ENCODE measurements at regions not wholly inside any gene's neighbourhood (a gene's known extent, or its start where the extent isn't known, plus 50 kb on each side); places are given as distances from the start of the nearest gene placed in this dataset.

- Histone ChIP-seq H2BK15ac (ENCODE audit: low read length) (no peak overlapping the region), H2BK120ac (ENCODE audit: low read depth, low read length) (no peak overlapping the region), H3K4me1 (ENCODE audit: control insufficient read depth in 2 of 2, insufficient read depth in 1 of 2, low read depth in 1 of 2, low read length in 2 of 2) (no peaks in the 10 kb centered on the region), H3K4me2 (ENCODE audit: insufficient read depth, low read length, poor library complexity, severe bottlenecking) (no peak overlapping the region), H3K79me1 (ENCODE audit: low read depth, low read length) (no peaks in the 10 kb centered on the region), H4K8ac (ENCODE audit: low read depth, low read length) (no peak overlapping the region), H2BK5ac (ENCODE audit: low read length) (no peak overlapping the region), H3K27me3 (ENCODE audit: control insufficient read depth in 3 of 3, insufficient read depth in 3 of 3, low read depth in 1 of 3, low read length in 3 of 3) (peaks cover 0 to 3% (median 0%) of the 10 kb centered on the region in 3 experiments), H2AFZ (ENCODE audit: low read length) (no peak overlapping the region), H3K27ac (replicated peaks; ENCODE audit: low read length) (no peak overlapping the region), H3K36me3 (replicated peaks in 1 of 2; ENCODE audit: control insufficient read depth in 2 of 2, insufficient read depth in 2 of 2, low read length in 2 of 2) (no peaks in the 10 kb centered on the region), H3K18ac (ENCODE audit: low read length) (no peak overlapping the region), H2AK5ac (ENCODE audit: low read depth, low read length) (no peak overlapping the region), H3K9me3 (replicated peaks in 1 of 2; ENCODE audit: control insufficient read depth in 2 of 2, insufficient read depth in 1 of 2, low read depth in 1 of 2, low read length in 2 of 2) (no peaks in the 10 kb centered on the region), H3K9ac (ENCODE audit: low read depth, low read length, poor library complexity) (no peak overlapping the region), H2BK12ac (ENCODE audit: low read length) (no peak overlapping the region), H3K23ac (ENCODE audit: low read depth, low read length, poor library complexity) (no peak overlapping the region), H4K91ac (ENCODE audit: low read depth, low read length, poor library complexity) (no peak overlapping the region), H3K4me3 (ENCODE audit: low read length in 2 of 2) (no peak overlapping the region), H3K14ac (ENCODE audit: low read length) (no peak overlapping the region), H3K4ac (ENCODE audit: low read length) (no peak overlapping the region)
- no peak for DNase-seq (ENCODE audit: low spot score)
- WGBS, 2 donors (ENCODE audit: extremely low coverage in 2 of 2, insufficient read length in 2 of 2, insufficient replicate concordance in 1 of 2): no CpG with 5 or more reads among the region's 3 CpGs
Observed at GRCh38 chr6:40732878-40733277, 145.7 kb upstream of the LRFN2 start.

DNA sequence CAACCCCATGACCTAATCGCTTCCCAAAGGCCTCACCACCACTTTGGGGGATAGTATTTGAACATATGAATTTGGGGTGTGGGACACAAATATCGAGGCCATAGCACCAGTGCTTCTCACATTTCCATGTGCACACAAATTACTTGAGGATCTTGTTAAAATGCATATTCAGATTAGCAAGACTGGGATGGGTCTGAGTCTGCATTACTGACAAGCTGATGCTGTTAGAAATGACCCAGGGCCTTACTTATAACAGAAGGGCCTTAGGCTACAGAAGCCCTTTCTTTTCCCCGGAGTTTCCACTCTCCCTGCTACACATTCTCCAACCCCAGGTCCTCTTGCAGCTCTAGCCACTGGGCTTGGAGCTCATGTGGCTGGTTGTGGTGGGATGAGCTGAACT lies 141.5 kb upstream of the LRFN2 start:
- no peak overlapping the region for H3K9ac ChIP-seq (ENCODE audit: low read depth, low read length, poor library complexity)
- no peak overlapping the region for H4K8ac ChIP-seq (ENCODE audit: low read depth, low read length)
- H3K36me3 ChIP-seq (replicated peaks in 1 of 2; ENCODE audit: control insufficient read depth in 2 of 2, insufficient read depth in 2 of 2, low read length in 2 of 2): no peaks in the 10 kb centered on the region
- no peak for DNase-seq (ENCODE audit: low spot score)
- H4K91ac ChIP-seq (ENCODE audit: low read depth, low read length, poor library complexity): no peak overlapping the region
- no peak overlapping the region for H3K4ac ChIP-seq (ENCODE audit: low read length)
- H2AFZ ChIP-seq (ENCODE audit: low read length): no peak overlapping the region
- H2BK5ac ChIP-seq (ENCODE audit: low read length): no peak overlapping the region
- peaks cover 0 to 3% (median 0%) of the 10 kb centered on the region in 3 experiments for H3K27me3 ChIP-seq (ENCODE audit: control insufficient read depth in 3 of 3, insufficient read depth in 3 of 3, low read depth in 1 of 3, low read length in 3 of 3)
- no peaks in the 10 kb centered on the region for H3K9me3 ChIP-seq (replicated peaks in 1 of 2; ENCODE audit: control insufficient read depth in 2 of 2, insufficient read depth in 1 of 2, low read depth in 1 of 2, low read length in 2 of 2)
- H3K4me1 ChIP-seq (ENCODE audit: control insufficient read depth in 2 of 2, insufficient read depth in 1 of 2, low read depth in 1 of 2, low read length in 2 of 2): peaks cover 0 to 2% of the 10 kb centered on the region in 2 donors
- no peak overlapping the region for H3K4me3 ChIP-seq (ENCODE audit: low read length in 2 of 2)
- no peak overlapping the region for H3K27ac ChIP-seq (replicated peaks; ENCODE audit: low read length)
- no peak overlapping the region for H3K18ac ChIP-seq (ENCODE audit: low read length)
- H3K14ac ChIP-seq (ENCODE audit: low read length): no peak overlapping the region
- H2AK5ac ChIP-seq (ENCODE audit: low read depth, low read length): no peak overlapping the region
- H2BK12ac ChIP-seq (ENCODE audit: low read length): no peak overlapping the region
- no peak overlapping the region for H3K4me2 ChIP-seq (ENCODE audit: insufficient read depth, low read length, poor library complexity, severe bottlenecking)
- no peak overlapping the region for H2BK15ac ChIP-seq (ENCODE audit: low read length)
- no peak overlapping the region for H2BK120ac ChIP-seq (ENCODE audit: low read depth, low read length)
- no CpG with 5 or more reads among the region's 3 CpGs for WGBS, 2 donors (ENCODE audit: extremely low coverage in 2 of 2, insufficient read length in 2 of 2, insufficient replicate concordance in 1 of 2)
- no peak overlapping the region for H3K23ac ChIP-seq (ENCODE audit: low read depth, low read length, poor library complexity)
- no peaks in the 10 kb centered on the region for H3K79me1 ChIP-seq (ENCODE audit: low read depth, low read length)

DNA sequence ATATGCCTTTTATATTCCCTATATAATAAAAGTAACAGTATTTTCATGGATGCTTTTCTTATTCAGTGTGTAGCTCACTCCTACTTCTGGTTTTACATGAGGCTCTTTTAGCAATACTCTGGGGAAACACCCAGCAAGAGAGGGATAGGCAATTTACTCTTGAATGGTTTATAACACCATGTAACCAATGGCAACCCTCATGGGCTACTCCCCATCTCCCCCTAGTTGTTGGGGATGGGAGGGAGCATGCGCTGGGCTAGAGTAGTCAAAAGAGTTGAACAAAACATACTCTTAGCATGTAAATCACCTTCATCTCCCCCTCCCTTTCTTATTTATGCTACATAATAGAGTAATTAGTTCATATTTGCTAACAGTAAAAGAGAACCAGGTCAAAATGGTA lies 140.1 kb upstream of the LRFN2 start:
- Histone ChIP-seq H3K4ac (ENCODE audit: low read length) (no peak overlapping the region), H2BK15ac (ENCODE audit: low read length) (no peak overlapping the region), H3K27ac (replicated peaks; ENCODE audit: low read length) (no peak overlapping the region), H3K27me3 (ENCODE audit: control insufficient read depth in 3 of 3, insufficient read depth in 3 of 3, low read depth in 1 of 3, low read length in 3 of 3) (peaks cover 0 to 8% (median 0%) of the 10 kb centered on the region in 3 experiments), H2BK5ac (ENCODE audit: low read length) (no peak overlapping the region), H2AFZ (ENCODE audit: low read length) (no peak overlapping the region), H4K91ac (ENCODE audit: low read depth, low read length, poor library complexity) (no peak overlapping the region), H3K9me3 (replicated peaks in 1 of 2; ENCODE audit: control insufficient read depth in 2 of 2, insufficient read depth in 1 of 2, low read depth in 1 of 2, low read length in 2 of 2) (no peaks in the 10 kb centered on the region), H3K18ac (ENCODE audit: low read length) (no peak overlapping the region), H4K8ac (ENCODE audit: low read depth, low read length) (no peak overlapping the region), H2AK5ac (ENCODE audit: low read depth, low read length) (no peak overlapping the region), H3K79me1 (ENCODE audit: low read depth, low read length) (no peaks in the 10 kb centered on the region), H3K23ac (ENCODE audit: low read depth, low read length, poor library complexity) (no peak overlapping the region), H3K14ac (ENCODE audit: low read length) (no peak overlapping the region), H2BK12ac (ENCODE audit: low read length) (no peak overlapping the region), H3K4me3 (ENCODE audit: low read length in 2 of 2) (no peak overlapping the region), H3K9ac (ENCODE audit: low read depth, low read length, poor library complexity) (no peak overlapping the region), H2BK120ac (ENCODE audit: low read depth, low read length) (no peak overlapping the region), H3K36me3 (replicated peaks in 1 of 2; ENCODE audit: control insufficient read depth in 2 of 2, insufficient read depth in 2 of 2, low read length in 2 of 2) (no peaks in the 10 kb centered on the region), H3K4me2 (ENCODE audit: insufficient read depth, low read length, poor library complexity, severe bottlenecking) (no peak overlapping the region), H3K4me1 (ENCODE audit: control insufficient read depth in 2 of 2, insufficient read depth in 1 of 2, low read depth in 1 of 2, low read length in 2 of 2) (peaks cover 0 to 4% of the 10 kb centered on the region in 2 donors)
- no CpG with 5 or more reads among the region's 1 CpG for WGBS, 2 donors (ENCODE audit: extremely low coverage in 2 of 2, insufficient read length in 2 of 2, insufficient replicate concordance in 1 of 2)
- no peak for DNase-seq (ENCODE audit: low spot score)

- no CpG with 5 or more reads among the region's 5 CpGs for WGBS, 2 donors (ENCODE audit: extremely low coverage in 2 of 2, insufficient read length in 2 of 2, insufficient replicate concordance in 1 of 2)
- no peaks in the 10 kb centered on the region for H3K79me1 ChIP-seq (ENCODE audit: low read depth, low read length)
Observed at GRCh38 chr6:40726853-40727252, 139.7 kb upstream of the LRFN2 start.

More at GRCh38 chr6:40726853-40727252, 139.7 kb upstream of the LRFN2 start:
- Histone ChIP-seq H3K4me3 (ENCODE audit: low read length in 2 of 2) (no peak overlapping the region), H3K23ac (ENCODE audit: low read depth, low read length, poor library complexity) (no peak overlapping the region), H3K36me3 (replicated peaks in 1 of 2; ENCODE audit: control insufficient read depth in 2 of 2, insufficient read depth in 2 of 2, low read length in 2 of 2) (no peaks in the 10 kb centered on the region), H2BK15ac (ENCODE audit: low read length) (no peak overlapping the region), H3K14ac (ENCODE audit: low read length) (no peak overlapping the region), H2AK5ac (ENCODE audit: low read depth, low read length) (no peak overlapping the region), H2BK5ac (ENCODE audit: low read length) (no peak overlapping the region), H3K27ac (replicated peaks; ENCODE audit: low read length) (no peak overlapping the region), H2BK120ac (ENCODE audit: low read depth, low read length) (no peak overlapping the region), H3K9ac (ENCODE audit: low read depth, low read length, poor library complexity) (no peak overlapping the region), H3K18ac (ENCODE audit: low read length) (no peak overlapping the region), H4K91ac (ENCODE audit: low read depth, low read length, poor library complexity) (no peak overlapping the region), H3K4ac (ENCODE audit: low read length) (no peak overlapping the region), H2BK12ac (ENCODE audit: low read length) (no peak overlapping the region), H2AFZ (ENCODE audit: low read length) (no peak overlapping the region), H3K4me2 (ENCODE audit: insufficient read depth, low read length, poor library complexity, severe bottlenecking) (no peak overlapping the region), H3K9me3 (replicated peaks in 1 of 2; ENCODE audit: control insufficient read depth in 2 of 2, insufficient read depth in 1 of 2, low read depth in 1 of 2, low read length in 2 of 2) (no peaks in the 10 kb centered on the region), H3K4me1 (ENCODE audit: control insufficient read depth in 2 of 2, insufficient read depth in 1 of 2, low read depth in 1 of 2, low read length in 2 of 2) (peaks cover 1 to 9% of the 10 kb centered on the region in 2 donors), H4K8ac (ENCODE audit: low read depth, low read length) (no peak overlapping the region), H3K27me3 (ENCODE audit: control insufficient read depth in 3 of 3, insufficient read depth in 3 of 3, low read depth in 1 of 3, low read length in 3 of 3) (peaks cover 0 to 8% (median 0%) of the 10 kb centered on the region in 3 experiments)
- no peak for DNase-seq (ENCODE audit: low spot score)
